GM23338 (cell line): ENCODE measurements at regions not wholly inside any gene's neighbourhood (a gene's known extent, or its start where the extent isn't known, plus 50 kb on each side); places are given as distances from the start of the nearest gene placed in this dataset.

Source experiments
- ATAC-seq: fragments of 200-7000 bp; cut with Tn5 transposase; 3 replicates; pipeline ENCODE4 v1.9.1; 2020
- DNase-seq: peaks from one replicate; pipeline ENCODE4 v3.0.0-alpha.2; 2015; ENCODE audit warnings: low spot score
- H2AFZ ChIP-seq: fragments of 200-600 bp; sonication (generic); 2 replicates; pipeline ENCODE4 v1.8.0; 2016; ENCODE audit warnings: antibody characterized with exemption, mild to moderate bottlenecking, moderate library complexity
- H3F3A ChIP-seq: fragments of 200-600 bp; sonication (generic); replicated peaks from 2 replicates; pipeline ENCODE4 v1.8.0; 2017; ENCODE audit warnings: antibody characterized with exemption, mixed run types, low read depth
- H3K27ac ChIP-seq: fragments of 200-600 bp; sonication (generic); 2 replicates; pipeline ENCODE4 v1.6.1; 2016; ENCODE audit warnings: low read depth
- H3K27me3 ChIP-seq: fragments of 200-600 bp; sonication (generic); 2 replicates; pipeline ENCODE4 v1.8.0; 2016; ENCODE audit warnings: mild to moderate bottlenecking, mixed run types, moderate library complexity; ENCODE audit not compliant: insufficient read depth
- H3K36me3 ChIP-seq: fragments of 200-600 bp; sonication (generic); 2 replicates; pipeline ENCODE4 v1.8.0; 2016; ENCODE audit warnings: mild to moderate bottlenecking; ENCODE audit not compliant: insufficient read depth
- H3K4me1 ChIP-seq: fragments of 200-600 bp; sonication (generic); 2 replicates; pipeline ENCODE4 v1.8.0; 2016; ENCODE audit warnings: mild to moderate bottlenecking, moderate library complexity; ENCODE audit not compliant: insufficient read depth
- H3K4me2 ChIP-seq: fragments of 200-600 bp; sonication (generic); 2 replicates; pipeline ENCODE4 v1.7.1; 2017; ENCODE audit warnings: mixed run types
- H3K4me3 ChIP-seq: fragments of 200-600 bp; sonication (generic); 2 replicates; pipeline ENCODE4 v1.6.1; 2016; ENCODE audit warnings: mixed run types
- H3K79me2 ChIP-seq: fragments of 200-600 bp; sonication (generic); replicated peaks from 2 replicates; pipeline ENCODE4 v1.8.0; 2017; ENCODE audit warnings: mild to moderate bottlenecking; ENCODE audit not compliant: insufficient read depth
- H3K9me2 ChIP-seq: fragments of 200-600 bp; sonication (generic); 2 replicates; pipeline ENCODE4 v1.8.0; 2017; ENCODE audit not compliant: insufficient read depth
- H4K20me1 ChIP-seq: fragments of 200-600 bp; sonication (generic); replicated peaks from 2 replicates; pipeline ENCODE4 v1.8.0; 2017; ENCODE audit warnings: mild to moderate bottlenecking; ENCODE audit not compliant: insufficient read depth
- H3K27ac Mint-ChIP-seq: 2 replicates; pipeline ENCODE4 v1.8.0; 2020; ENCODE audit warnings: inconsistent platforms, mild to moderate bottlenecking, moderate library complexity, mixed read lengths
- H3K27me3 Mint-ChIP-seq: 3 replicates; pipeline ENCODE4 v1.8.0; 2022; ENCODE audit warnings: low read depth, mild to moderate bottlenecking, moderate library complexity, mixed read lengths, inconsistent platforms; ENCODE audit not compliant: insufficient read depth, poor library complexity
- H3K36me3 Mint-ChIP-seq: 3 replicates; pipeline ENCODE4 v1.8.0; 2021; ENCODE audit warnings: low read depth, mild to moderate bottlenecking, inconsistent platforms, moderate library complexity, mixed read lengths
- H3K4me1 Mint-ChIP-seq: 3 replicates; pipeline ENCODE4 v1.8.0; 2020; ENCODE audit warnings: mild to moderate bottlenecking, inconsistent platforms, mixed read lengths
- H3K4me3 Mint-ChIP-seq: 3 replicates; pipeline ENCODE4 v1.8.0; 2021; ENCODE audit warnings: moderate library complexity, mild to moderate bottlenecking, inconsistent platforms, mixed read lengths
- H3K9me3 Mint-ChIP-seq: 3 replicates; pipeline ENCODE4 v1.8.0; 2020; ENCODE audit warnings: moderate library complexity, mild to moderate bottlenecking, inconsistent platforms, mixed read lengths
- EZH2phosphoT487 ChIP-seq: fragments of 200-600 bp; sonication (generic); IDR thresholded peaks from one replicate; pipeline ENCODE4 v1.8.1; 2018; ENCODE audit warnings: antibody characterized with exemption; ENCODE audit not compliant: unreplicated experiment
- JUNB ChIP-seq: IDR thresholded peaks from one replicate; pipeline ENCODE4 v1.6.1; 2016; ENCODE audit warnings: antibody characterized with exemption; ENCODE audit not compliant: unreplicated experiment
- POLR2AphosphoS5 ChIP-seq: IDR thresholded peaks from 2 replicates; pipeline ENCODE4 v1.6.1; 2016; ENCODE audit warnings: antibody characterized with exemption, low read depth
- ZNF114 ChIP-seq: fragments of 250-450 bp; sonication (Bioruptor Pico); IDR thresholded peaks from 2 replicates; pipeline ENCODE4 v1.5.0; 2020; ENCODE audit warnings: mild to moderate bottlenecking, moderate library complexity
- ZNF331 ChIP-seq: fragments of 250-450 bp; sonication (Bioruptor Pico); IDR thresholded peaks from 2 replicates; pipeline ENCODE4 v1.5.0; 2020; ENCODE audit warnings: low read depth, mild to moderate bottlenecking, moderate library complexity
- TF ChIP-seq, protein P1 (sequence below): fragments of 250-450 bp; sonication (Bioruptor Pico); IDR thresholded peaks from 2 replicates; pipeline ENCODE4 v1.5.0; 2020; ENCODE audit warnings: mild to moderate bottlenecking, moderate library complexity
- TF ChIP-seq, protein P2 (sequence below), 2 experiments: fragments of 200-600 bp in 1 of 2; sonication (generic) in 1 of 2; conservative IDR thresholded peaks; 2 replicates each; pipeline versions ENCODE4 v1.5.1 to v1.6.1; 2016 to 2017; ENCODE audit warnings: antibody characterized with exemption in 2 of 2, low read depth in 2 of 2, mild to moderate bottlenecking in 2 of 2, moderate library complexity in 1 of 2

DNA sequence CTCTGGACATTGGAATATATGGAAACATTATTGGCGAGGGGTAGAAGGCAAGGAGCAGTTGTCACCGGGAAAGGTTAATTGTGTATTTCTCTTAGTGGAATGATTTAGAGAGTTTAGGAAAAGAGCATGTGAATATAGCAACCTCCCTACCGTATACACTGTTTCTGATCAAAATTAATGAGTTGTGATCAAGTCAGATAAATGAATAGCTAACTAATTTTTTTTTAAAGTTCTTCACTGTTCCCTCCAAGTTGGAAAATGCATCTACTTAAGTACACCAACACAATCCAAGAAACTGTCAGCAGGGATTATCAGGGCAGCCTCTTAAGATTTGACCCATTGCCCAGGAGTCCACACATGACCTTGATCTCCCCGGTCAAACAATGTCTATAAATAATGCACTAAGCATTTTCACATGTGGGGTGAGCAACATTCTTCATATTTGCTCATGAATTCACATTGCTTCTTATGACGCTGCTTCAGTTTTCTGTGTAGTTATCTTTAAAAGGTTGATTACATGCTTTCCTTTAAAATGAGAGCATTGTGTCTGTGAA is 680.8 kb upstream of the NRSN1 start (continued):
- TF ChIP-seq, protein P1, sequence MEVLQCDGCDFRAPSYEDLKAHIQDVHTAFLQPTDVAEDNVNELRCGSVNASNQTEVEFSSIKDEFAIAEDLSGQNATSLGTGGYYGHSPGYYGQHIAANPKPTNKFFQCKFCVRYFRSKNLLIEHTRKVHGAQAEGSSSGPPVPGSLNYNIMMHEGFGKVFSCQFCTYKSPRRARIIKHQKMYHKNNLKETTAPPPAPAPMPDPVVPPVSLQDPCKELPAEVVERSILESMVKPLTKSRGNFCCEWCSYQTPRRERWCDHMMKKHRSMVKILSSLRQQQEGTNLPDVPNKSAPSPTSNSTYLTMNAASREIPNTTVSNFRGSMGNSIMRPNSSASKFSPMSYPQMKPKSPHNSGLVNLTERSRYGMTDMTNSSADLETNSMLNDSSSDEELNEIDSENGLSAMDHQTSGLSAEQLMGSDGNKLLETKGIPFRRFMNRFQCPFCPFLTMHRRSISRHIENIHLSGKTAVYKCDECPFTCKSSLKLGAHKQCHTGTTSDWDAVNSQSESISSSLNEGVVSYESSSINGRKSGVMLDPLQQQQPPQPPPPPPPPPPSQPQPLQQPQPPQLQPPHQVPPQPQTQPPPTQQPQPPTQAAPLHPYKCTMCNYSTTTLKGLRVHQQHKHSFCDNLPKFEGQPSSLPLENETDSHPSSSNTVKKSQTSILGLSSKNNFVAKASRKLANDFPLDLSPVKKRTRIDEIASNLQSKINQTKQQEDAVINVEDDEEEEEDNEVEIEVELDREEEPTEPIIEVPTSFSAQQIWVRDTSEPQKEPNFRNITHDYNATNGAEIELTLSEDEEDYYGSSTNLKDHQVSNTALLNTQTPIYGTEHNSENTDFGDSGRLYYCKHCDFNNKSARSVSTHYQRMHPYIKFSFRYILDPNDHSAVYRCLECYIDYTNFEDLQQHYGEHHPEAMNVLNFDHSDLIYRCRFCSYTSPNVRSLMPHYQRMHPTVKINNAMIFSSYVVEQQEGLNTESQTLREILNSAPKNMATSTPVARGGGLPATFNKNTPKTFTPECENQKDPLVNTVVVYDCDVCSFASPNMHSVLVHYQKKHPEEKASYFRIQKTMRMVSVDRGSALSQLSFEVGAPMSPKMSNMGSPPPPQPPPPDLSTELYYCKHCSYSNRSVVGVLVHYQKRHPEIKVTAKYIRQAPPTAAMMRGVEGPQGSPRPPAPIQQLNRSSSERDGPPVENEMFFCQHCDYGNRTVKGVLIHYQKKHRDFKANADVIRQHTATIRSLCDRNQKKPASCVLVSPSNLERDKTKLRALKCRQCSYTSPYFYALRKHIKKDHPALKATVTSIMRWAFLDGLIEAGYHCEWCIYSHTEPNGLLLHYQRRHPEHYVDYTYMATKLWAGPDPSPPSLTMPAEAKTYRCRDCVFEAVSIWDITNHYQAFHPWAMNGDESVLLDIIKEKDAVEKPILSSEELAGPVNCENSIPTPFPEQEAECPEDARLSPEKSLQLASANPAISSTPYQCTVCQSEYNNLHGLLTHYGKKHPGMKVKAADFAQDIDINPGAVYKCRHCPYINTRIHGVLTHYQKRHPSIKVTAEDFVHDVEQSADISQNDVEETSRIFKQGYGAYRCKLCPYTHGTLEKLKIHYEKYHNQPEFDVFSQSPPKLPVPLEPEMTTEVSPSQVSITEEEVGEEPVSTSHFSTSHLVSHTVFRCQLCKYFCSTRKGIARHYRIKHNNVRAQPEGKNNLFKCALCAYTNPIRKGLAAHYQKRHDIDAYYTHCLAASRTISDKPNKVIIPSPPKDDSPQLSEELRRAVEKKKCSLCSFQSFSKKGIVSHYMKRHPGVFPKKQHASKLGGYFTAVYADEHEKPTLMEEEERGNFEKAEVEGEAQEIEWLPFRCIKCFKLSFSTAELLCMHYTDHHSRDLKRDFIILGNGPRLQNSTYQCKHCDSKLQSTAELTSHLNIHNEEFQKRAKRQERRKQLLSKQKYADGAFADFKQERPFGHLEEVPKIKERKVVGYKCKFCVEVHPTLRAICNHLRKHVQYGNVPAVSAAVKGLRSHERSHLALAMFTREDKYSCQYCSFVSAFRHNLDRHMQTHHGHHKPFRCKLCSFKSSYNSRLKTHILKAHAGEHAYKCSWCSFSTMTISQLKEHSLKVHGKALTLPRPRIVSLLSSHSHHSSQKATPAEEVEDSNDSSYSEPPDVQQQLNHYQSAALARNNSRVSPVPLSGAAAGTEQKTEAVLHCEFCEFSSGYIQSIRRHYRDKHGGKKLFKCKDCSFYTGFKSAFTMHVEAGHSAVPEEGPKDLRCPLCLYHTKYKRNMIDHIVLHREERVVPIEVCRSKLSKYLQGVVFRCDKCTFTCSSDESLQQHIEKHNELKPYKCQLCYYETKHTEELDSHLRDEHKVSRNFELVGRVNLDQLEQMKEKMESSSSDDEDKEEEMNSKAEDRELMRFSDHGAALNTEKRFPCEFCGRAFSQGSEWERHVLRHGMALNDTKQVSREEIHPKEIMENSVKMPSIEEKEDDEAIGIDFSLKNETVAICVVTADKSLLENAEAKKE (CRISPR knock-in tag) = no peak
- TF ChIP-seq EZH2phosphoT487 = no peak
- no peak for TF ChIP-seq ZNF114 (CRISPR knock-in tag)
- no peak for TF ChIP-seq POLR2AphosphoS5
- TF ChIP-seq ZNF331 (CRISPR knock-in tag) = no peak
- TF ChIP-seq JUNB = no peak

DNA sequence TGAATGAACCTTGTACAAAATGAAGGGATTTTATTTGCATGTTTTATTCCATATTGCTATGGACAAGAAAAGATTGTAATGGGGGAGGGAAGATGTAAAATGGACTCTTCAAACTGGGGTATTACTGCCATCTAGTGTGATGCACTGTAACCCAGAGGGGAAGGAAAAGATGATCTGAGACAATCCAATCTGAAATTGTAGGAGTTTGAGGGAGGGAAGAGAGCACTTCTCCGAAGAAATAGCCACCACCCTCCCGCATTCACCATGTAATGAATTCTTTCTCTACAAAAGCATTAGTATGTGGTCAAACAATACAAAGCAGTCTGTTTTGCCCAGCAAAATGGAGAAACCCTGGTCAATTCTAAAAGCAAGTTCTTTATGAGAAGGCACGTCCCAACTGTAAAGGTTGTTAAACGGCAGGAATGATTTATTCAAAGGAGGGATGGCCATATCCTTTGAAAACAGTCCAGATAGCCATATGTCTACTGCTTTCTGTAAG is 679.5 kb upstream of the NRSN1 start:
- ATAC-seq (peak; percentile 65), DNase-seq (peak; percentile 42)
- TF ChIP-seq, protein P2, sequence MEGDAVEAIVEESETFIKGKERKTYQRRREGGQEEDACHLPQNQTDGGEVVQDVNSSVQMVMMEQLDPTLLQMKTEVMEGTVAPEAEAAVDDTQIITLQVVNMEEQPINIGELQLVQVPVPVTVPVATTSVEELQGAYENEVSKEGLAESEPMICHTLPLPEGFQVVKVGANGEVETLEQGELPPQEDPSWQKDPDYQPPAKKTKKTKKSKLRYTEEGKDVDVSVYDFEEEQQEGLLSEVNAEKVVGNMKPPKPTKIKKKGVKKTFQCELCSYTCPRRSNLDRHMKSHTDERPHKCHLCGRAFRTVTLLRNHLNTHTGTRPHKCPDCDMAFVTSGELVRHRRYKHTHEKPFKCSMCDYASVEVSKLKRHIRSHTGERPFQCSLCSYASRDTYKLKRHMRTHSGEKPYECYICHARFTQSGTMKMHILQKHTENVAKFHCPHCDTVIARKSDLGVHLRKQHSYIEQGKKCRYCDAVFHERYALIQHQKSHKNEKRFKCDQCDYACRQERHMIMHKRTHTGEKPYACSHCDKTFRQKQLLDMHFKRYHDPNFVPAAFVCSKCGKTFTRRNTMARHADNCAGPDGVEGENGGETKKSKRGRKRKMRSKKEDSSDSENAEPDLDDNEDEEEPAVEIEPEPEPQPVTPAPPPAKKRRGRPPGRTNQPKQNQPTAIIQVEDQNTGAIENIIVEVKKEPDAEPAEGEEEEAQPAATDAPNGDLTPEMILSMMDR (conservative IDR thresholded peaks at IDR 0.05; ENCODE audit: low read depth in 2 of 2) = peak; percentile 68 to 69
- TF ChIP-seq, protein P1 (CRISPR knock-in tag) = no peak
- TF ChIP-seq ZNF114 (CRISPR knock-in tag) = no peak
- no peaks in the 10 kb centered on the region for H3K4me1 ChIP-seq
- H3K4me3 ChIP-seq = no peak overlapping the region
- H4K20me1 ChIP-seq = no peaks in the 10 kb centered on the region
- no peak overlapping the region for H3K27ac Mint-ChIP-seq
- H3K9me3 Mint-ChIP-seq = no peaks in the 10 kb centered on the region
- H3K4me3 Mint-ChIP-seq = no peak overlapping the region
- no peaks in the 10 kb centered on the region for H3K36me3 ChIP-seq
- H3K27me3 Mint-ChIP-seq = peaks cover 5% of the 10 kb centered on the region
- H3K36me3 Mint-ChIP-seq = no peaks in the 10 kb centered on the region
- no peaks in the 10 kb centered on the region for H3K79me2 ChIP-seq
- H3K4me1 Mint-ChIP-seq = peaks cover 14% of the 10 kb centered on the region; the same call in 2 of the 3 replicates
- H3K27me3 ChIP-seq = no peaks in the 10 kb centered on the region
- no peaks in the 10 kb centered on the region; the same call in 1 of the 2 replicates for H3K9me2 ChIP-seq
- no peaks in the 10 kb centered on the region for H3F3A ChIP-seq
- no peak overlapping the region; the same call in 1 of the 2 replicates for H2AFZ ChIP-seq
- no peak overlapping the region for H3K27ac ChIP-seq
- H3K4me2 ChIP-seq = no peak overlapping the region
